NCI-H187 treated with DMSO at 0.1 percent for 48 hours (cell line): ENCODE measurements at regions not wholly inside any gene's neighbourhood (a gene's known extent, or its start where the extent isn't known, plus 50 kb on each side); places are given as distances from the start of the nearest gene placed in this dataset.

ENCODE experiments used
- DNase-seq: peaks from one replicate; lab custom pipeline; 2025; lab: John Stamatoyannopoulos, UW

DNA sequence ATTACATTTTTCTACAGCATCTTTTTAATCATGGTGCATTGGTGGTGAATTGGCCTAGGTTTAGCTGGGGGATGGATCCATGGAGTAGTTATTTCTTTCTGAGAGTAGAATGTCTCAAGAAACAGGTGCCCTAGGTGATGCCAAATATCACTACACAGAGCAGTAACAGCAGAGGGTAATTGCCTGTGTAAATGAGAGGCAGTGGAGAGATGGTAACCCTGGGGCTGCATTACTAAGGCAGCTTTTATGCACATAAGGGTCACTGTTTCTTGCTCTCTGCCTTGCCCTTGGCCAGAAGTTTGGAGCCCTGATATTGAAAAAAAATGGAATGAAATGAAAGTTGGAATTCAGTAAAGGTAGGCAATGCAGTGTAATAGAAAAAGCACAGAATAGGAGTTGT, 604.0 kb downstream of the NOVA1 start:
- DNase-seq: no peak

DNA sequence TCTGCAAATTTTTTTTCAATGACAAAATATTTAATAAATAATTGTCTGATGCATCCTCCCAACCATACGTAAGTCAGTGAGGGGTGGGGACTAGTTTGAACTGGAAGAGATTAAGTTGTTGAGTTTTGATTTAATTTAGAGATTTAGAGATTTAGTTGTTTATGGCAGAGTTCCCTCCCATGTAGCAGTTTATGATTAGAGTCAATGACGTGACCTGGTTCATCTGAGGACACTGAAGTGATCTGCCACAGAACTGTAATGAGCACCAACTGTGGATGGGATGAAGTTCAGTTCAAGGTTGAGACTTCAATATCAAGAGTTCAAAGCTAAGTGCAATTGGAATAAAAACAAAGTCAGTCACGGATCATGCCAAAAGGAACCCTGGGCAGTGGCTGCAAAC, 609.3 kb downstream of the NOVA1 start:
- no peak for DNase-seq

DNA sequence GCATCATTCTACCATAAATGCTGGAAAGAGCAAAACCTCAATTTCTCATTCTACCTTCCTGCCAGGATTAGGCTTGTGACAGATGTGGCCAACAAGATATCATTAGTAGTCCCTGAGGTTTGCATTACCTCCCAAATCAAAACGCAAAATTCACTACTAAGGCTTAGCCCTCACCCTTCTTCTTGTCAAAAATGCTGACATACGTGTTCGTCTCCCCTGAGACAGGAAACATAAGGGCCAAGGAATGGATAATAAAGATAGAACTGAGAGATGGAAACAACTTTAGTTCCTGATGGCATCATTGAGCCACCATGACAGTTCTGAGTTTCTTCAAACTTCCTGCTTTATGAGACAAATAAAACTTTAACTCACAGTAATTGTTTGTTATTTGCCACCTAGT, 642.1 kb downstream of the NOVA1 start:
- no peak for DNase-seq

DNA sequence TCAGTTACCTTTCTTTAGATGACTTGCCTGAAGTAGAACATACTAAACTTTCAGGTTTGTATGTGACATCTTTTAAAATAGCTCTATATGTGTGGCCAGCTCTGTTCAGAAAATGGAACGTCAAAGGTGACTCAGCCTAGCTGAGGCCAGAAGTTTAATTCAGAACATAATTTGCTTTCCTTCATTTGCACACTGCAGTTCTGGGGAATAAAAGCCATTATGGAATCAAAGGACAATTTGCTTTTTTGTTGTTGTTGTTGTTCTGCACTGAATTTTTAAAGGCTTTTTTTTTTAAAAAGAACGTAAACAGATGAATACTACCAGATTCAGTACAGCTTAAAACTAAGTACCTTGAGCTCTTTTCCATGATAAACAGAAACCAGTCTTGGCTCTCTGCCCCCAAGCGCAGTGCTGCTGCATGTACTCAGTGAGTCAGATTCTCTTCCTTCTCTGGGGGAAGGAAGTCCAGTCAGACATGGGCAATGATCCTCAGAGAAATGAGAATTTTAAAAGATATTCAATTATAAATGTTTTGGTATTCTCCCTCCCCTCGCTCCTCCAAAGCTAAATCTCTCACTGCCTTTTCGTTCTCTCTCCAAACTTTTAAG, 644.2 kb downstream of the NOVA1 start:
- no peak for DNase-seq

DNA sequence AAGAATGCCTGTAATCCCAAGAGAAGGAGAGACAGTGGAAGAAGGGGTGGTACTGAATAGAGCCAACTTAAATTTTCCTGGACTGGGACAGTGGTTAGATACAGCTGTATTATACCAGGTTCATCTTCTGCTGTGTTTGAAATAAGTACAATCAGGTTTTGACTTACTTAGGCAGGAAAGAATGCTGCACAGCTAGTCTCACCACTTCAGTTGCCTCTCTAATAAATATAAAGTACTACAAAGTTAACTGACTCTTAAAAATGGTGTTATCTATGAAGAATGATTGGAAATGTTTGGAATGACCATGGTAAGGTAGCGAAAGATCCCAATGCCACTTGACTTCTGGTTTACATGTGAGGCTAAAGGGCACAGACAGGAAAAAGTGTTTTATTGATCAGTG, 652.1 kb downstream of the NOVA1 start:
- no peak for DNase-seq

DNA sequence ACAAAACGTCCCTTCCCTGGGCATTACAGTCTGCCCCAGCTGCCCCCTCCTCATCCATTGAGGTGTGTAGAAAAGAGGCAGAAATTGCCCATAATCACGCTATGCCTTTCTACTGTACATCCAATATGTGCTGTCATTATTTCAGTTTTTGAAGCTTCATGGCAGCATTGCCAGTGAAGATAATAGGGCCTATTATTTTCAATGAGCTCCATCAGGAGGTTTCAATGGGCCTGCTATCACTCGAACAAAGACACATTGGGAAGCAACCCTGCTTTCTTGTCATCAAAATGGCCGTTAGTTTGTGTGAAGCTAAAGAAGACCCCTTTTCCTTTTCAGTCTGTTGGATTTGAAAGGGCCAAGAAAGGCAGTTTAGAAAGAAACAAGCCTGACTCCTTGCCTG, 653.8 kb downstream of the NOVA1 start:
- no peak for DNase-seq

DNA sequence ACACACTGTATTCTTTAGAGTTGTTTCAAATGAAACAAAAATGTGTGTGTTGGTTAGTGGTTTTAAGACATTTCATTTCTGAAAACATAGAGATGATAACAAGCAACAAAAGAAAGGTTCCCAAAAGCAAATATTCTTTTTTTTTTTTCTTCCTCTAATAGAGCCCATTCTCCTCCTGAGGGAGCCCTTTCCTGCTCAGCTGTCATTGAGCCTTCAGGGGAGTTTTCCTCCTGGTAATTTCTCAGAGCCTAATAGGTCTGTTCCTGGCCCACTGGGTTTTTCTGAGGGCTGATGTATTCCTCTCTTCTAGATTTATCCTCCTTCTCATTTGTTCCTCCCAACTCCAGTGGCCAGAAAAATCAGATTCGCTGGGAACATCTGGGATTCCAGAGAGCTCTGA, 654.5 kb downstream of the NOVA1 start:
- DNase-seq: no peak

DNA sequence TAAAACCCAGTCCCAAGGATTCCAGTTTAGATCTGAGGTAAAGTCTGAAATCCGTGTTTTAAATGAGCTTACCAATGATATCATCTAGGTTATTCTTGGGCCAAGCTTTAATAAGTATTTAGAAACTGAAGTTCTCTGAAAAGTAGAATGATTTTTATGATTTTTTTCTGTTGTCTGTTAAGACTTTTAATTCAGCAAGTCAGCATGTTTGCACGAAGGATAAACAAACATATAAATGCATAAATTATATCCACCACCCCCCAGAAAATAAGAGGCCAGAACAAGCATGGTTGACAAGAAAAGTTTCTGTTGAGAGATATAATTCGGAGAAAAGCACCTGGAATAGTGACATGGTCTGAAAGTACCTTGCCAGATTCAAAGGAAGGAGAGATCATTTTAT, 655.7 kb downstream of the NOVA1 start:
- no peak for DNase-seq

GRCh38 chr14:25933731-25934130, 664.1 kb downstream of the NOVA1 start:
- no peak for DNase-seq

- no peak for DNase-seq
These were observed 667.8 kb downstream of the NOVA1 start for GRCh38 chr14:25929881-25930615.

DNA sequence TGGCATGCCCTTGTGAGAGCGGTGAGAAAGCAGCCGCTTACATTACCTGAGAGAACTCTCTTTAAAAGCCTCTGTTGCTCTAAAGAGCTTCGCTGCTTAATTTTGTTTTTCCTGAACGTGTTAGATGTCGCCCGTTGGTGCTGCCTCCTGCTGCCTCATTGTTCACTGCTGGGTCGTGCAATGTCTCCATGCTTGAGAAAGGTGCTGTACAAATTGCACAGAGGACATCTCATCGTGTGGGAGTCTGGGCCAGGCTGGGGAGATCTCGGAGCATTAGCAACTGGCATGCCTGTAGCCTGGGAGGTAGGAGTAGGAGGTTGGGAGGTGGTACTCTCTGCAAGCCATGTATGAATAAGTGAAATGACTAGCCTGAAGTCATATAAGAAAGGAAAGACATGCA, 686.0 kb downstream of the NOVA1 start:
- no peak for DNase-seq

GRCh38 chr14:25909045-25909747, 688.6 kb downstream of the NOVA1 start:
- DNase-seq: no peak

- no peak for DNase-seq
These were observed 689.4 kb downstream of the NOVA1 start for GRCh38 chr14:25908277-25909044.

GRCh38 chr14:25904446-25904845, 693.4 kb downstream of the NOVA1 start:
- no peak for DNase-seq

DNA sequence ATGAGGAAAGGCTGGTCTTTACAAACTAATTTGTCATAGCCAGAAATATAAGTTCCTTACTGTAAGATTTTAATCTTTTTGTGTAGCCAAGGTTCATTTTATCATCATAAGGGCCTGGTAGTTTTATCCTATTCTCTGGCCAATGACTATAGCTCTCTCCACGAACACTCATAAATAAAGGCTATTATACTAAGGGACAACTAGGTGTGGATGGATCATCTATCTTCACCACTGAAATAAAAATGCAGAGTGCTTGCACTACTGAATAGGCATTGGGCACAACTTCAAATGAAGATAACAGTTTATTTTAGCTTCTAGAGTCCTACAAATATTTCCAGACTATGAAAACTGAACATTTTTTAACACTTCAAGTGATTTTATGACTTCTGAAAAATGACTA, 698.6 kb downstream of the NOVA1 start:
- DNase-seq: no peak

GRCh38 chr14:25896777-25897176, 701.1 kb downstream of the NOVA1 start:
- DNase-seq: no peak

- DNase-seq: no peak
These were observed 702.1 kb downstream of the NOVA1 start for GRCh38 chr14:25895740-25896139.

- no peak for DNase-seq
These were observed 710.5 kb downstream of the NOVA1 start for GRCh38 chr14:25887251-25887878.

DNA sequence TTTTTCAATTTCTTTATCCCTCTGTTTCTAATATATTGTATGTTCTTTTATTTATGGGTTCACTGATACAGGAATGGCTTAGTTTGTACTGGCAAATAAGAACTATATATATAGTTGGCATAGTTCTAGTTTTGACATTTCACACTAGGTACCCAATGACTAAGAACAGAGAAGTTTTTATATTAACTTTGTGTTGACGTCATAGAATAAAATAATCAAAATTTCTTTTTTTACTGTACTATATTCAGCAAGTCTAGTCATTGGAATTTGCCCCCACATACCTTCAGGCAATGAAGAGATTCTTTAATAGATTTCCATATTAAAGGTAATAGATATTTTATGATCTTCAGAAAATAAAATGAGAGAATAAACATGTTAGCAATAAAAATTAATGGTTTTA, 713.2 kb downstream of the NOVA1 start:
- DNase-seq: no peak

DNA sequence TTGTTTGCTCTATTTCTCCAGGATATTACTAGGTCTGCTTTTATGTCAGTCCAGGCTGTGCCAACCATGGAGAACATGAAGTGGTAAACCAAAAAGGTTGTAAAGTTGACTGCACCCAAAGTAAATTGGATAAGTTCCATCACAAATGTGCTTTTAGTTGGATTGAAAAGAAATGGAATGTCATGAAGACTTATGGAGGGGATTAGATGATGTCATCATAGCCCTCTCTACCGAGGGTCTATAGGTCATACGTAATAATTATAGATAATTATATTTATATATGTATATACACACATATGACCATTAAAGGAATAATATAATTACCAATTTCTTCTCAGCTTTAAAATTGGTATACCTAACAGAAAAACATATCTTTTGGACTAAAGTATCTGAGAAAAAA, 714.9 kb downstream of the NOVA1 start:
- DNase-seq: no peak

- DNase-seq: no peak
These were observed 722.4 kb downstream of the NOVA1 start for GRCh38 chr14:25875475-25875874.

GRCh38 chr14:25869854-25870253, 728.0 kb downstream of the NOVA1 start:
- DNase-seq: no peak
